OCI-LY3 (cell line): ENCODE measurements at regions not wholly inside any gene's neighbourhood (a gene's known extent, or its start where the extent isn't known, plus 50 kb on each side); places are given as distances from the start of the nearest gene placed in this dataset.

Source experiments
- EZH2phosphoT487 ChIP-seq: fragments of 200-600 bp; shearing (Covaris generic); IDR thresholded peaks from 2 replicates; pipeline ENCODE4 v1.6.1; 2018; ENCODE audit warnings: antibody characterized with exemption, mixed run types, low read depth
- TF ChIP-seq, protein P1 (sequence below): fragments of 200-600, 300-600 bp; sonication (generic); IDR thresholded peaks from 2 replicates; pipeline ENCODE4 v1.5.1; 2014; ENCODE audit warnings: antibody characterized with exemption, low read length, low read depth

GRCh38 chr11:8790968-8791367, 108.4 kb downstream of the RPL27A start:
- TF ChIP-seq, protein P1, sequence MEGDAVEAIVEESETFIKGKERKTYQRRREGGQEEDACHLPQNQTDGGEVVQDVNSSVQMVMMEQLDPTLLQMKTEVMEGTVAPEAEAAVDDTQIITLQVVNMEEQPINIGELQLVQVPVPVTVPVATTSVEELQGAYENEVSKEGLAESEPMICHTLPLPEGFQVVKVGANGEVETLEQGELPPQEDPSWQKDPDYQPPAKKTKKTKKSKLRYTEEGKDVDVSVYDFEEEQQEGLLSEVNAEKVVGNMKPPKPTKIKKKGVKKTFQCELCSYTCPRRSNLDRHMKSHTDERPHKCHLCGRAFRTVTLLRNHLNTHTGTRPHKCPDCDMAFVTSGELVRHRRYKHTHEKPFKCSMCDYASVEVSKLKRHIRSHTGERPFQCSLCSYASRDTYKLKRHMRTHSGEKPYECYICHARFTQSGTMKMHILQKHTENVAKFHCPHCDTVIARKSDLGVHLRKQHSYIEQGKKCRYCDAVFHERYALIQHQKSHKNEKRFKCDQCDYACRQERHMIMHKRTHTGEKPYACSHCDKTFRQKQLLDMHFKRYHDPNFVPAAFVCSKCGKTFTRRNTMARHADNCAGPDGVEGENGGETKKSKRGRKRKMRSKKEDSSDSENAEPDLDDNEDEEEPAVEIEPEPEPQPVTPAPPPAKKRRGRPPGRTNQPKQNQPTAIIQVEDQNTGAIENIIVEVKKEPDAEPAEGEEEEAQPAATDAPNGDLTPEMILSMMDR: no peak
- no peak for TF ChIP-seq EZH2phosphoT487
